GM21619 (cell line): ENCODE measurements at regions not wholly inside any gene's neighbourhood (a gene's known extent, or its start where the extent isn't known, plus 50 kb on each side); places are given as distances from the start of the nearest gene placed in this dataset.

Experiments
- ATAC-seq: cut with Tn5 transposase; IDR thresholded peaks from one replicate; pipeline ENCODE4 v1.9.1; 2021; ENCODE audit not compliant: unreplicated experiment

DNA sequence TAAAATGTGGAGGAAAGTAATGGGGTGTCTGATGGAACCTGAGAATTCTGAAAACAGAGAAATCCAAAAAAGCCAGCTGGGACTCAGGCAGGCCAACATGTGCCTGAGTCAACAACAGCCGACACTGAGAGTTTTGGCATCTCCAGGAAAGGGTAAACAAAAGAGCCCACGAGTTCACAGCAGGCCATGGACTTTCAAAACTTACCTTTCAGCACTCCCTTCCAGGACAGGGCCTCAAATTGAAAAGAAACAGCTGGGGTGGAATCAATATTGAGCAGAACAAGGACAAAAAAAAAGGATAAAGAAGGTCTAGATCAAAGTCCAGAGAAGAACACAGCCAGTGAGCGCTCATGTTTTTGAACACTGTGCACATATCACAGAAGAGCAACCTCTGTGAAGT, 735.4 kb upstream of the GRM7 start:
- no peak for ATAC-seq

- ATAC-seq: no peak
Measured at GRCh38 chr3:6132684-6133432, 728.1 kb upstream of the GRM7 start.

- ATAC-seq: no peak
Measured at GRCh38 chr3:6142707-6143106, 718.2 kb upstream of the GRM7 start.

GRCh38 chr3:6147883-6148282, 713.0 kb upstream of the GRM7 start:
- no peak for ATAC-seq

DNA sequence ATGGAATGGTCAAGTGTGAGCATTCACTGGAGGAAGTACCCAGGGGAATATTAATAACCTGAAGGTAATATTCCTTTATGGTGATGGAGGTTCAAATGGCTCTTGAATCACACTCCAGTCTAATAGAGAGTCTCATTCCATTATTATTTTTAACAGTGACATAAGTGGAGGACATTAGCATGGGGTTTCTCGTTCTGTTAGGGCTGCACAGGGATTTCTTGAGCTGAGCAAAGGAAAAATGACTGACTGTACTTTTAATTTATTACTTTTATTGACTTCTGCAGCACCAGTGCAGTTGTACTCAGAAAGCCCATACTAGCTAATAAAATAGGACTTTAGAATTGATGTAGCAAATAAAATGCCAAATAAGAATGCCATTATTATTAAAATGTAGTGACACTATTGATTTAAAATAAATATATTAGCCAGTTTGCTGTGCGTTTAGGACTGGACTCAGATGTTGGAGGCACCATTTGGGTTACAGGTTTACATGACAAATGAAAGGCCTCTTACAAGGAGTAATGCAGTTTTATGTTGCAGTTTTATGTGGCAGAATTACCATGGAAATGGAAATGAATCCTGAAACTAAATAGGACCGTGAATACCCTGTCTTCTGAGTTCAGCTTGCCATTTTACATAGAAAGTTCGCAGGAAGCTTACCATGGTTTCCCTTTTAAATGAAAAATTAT, 705.1 kb upstream of the GRM7 start:
- no peak for ATAC-seq

- ATAC-seq: no peak
Measured at GRCh38 chr3:6165951-6166350, 695.0 kb upstream of the GRM7 start.

DNA sequence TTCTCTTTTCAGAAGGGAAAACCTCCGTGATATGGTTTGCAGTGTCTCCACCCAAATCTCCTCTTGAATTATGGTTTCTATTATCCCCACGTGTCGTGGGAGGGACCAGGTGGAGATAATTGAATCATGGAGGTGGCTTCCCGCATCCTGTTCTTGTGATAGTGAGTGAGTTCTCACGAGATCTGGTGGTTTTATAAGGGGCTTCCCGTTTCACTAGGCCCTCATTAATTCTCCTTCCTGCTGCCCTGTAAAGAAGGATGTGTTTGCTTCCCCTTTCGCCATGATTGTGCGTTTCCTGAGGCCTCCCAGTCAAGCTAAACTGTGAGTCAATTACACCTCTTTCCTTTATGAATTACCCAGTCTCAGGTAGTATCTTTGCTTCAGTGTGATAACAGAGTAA, 692.7 kb upstream of the GRM7 start:
- ATAC-seq: no peak

DNA sequence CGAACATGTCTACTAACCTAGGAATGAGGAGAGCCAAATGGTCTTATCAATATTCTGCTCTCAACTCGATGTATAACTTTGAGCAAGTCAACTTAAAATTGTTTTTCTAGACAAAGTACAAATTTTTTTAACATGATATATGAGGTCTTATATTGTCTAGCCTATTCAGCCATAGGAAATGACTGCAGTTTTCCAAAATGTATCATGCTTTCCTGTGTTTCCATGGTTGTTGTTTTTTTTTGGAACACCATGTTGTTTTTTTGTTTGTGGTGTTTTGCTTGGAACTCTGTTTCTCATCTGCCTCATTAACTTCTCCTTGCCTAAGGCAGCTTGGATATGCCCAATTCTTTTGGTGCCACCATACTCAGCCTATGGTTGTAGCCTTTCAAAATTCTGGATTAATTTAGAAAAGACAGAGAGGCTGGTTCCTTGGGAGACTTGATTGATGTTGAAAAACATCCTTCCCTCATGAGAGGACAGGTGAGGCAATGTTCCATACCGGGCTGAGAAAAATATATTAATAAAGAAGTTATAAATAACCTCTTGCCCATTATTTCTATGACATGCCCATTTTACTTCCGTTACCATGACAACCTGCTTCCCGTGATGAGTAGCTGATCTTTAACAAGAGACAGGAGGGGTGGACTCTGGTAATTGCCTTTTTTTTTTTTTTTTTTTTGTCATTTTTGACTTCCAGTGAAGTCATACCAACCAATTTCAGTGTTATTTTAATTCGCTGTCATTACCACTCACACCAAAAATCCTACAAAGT, 687.9 kb upstream of the GRM7 start:
- no peak for ATAC-seq

GRCh38 chr3:6177417-6177816, 683.5 kb upstream of the GRM7 start:
- ATAC-seq: no peak

DNA sequence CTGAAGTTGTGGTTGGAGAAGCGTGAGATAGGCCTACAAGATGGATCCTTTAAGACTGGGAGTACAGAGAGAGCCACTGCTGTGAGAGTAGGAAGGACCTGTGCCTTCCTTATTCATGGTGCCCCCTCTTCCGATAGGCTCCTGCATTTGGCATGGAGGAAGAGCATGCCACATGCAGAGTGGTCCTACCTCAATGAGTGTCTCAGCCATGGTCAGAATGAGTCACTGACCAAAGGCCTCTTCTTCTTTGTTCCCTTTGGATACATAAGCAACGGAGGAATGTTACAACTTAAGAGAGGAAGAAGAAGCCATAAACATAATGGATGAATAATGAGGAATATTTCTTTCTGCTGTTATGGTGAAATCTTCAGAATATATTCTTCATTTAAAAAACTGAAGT, 681.2 kb upstream of the GRM7 start:
- no peak for ATAC-seq

DNA sequence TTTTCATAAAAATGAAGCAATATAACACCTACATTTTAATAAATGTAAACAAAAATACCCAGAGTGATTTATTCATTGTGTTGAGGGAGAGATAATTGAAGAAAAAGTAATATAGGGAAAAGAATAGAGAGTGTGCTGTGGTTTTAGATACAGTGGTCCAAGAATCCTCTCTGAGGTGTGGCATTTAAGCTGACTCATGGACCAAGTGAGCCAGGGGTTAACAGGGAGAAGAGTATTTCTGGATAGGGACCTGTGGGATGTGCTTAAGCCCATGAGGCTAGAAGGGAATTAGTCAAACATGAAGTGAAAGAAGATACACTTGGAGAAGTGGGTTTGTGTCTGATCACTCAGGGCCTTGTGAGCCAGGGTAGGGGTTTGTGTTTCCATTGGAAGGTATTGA, 680.7 kb upstream of the GRM7 start:
- no peak for ATAC-seq

DNA sequence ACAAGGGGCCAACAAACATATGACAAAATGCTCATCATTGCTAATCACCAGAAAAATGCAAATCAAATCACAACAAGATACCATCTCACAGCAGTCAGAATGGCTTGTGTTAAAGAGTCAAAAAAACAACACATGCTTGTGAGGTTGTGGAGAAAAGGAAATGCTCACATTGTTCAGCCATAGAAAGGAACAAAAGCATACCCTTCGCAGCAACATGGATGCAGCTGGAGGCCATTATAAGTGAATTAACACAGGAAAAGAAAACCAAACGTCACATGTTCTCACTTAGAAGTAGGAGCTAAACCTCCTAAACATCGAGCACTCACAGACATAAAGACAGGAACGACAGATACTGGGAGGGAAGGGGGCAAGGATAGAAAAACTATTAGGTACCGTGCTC, 678.4 kb upstream of the GRM7 start:
- ATAC-seq: no peak

GRCh38 chr3:6182909-6183308, 678.0 kb upstream of the GRM7 start:
- no peak for ATAC-seq

- ATAC-seq: no peak
Measured at GRCh38 chr3:6189384-6189783, 671.5 kb upstream of the GRM7 start.

DNA sequence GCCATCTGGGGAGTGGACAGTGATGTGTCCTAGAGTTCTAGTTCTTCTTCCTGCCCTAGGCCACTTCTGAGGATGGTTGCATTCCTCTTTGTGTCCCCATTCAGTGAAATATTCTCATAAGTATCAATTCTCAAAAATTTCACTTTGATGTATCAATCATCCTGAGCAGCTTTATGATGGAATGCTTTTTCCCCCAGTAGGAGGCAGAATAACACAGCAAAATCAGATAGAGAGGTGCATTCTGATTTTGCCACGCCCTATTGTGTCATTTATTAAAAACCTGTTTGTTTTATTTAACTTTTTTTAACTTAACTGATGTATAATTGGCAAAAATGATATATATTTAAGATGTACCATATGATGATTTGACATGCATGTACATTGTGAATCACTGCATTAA, 656.0 kb upstream of the GRM7 start:
- ATAC-seq: no peak

DNA sequence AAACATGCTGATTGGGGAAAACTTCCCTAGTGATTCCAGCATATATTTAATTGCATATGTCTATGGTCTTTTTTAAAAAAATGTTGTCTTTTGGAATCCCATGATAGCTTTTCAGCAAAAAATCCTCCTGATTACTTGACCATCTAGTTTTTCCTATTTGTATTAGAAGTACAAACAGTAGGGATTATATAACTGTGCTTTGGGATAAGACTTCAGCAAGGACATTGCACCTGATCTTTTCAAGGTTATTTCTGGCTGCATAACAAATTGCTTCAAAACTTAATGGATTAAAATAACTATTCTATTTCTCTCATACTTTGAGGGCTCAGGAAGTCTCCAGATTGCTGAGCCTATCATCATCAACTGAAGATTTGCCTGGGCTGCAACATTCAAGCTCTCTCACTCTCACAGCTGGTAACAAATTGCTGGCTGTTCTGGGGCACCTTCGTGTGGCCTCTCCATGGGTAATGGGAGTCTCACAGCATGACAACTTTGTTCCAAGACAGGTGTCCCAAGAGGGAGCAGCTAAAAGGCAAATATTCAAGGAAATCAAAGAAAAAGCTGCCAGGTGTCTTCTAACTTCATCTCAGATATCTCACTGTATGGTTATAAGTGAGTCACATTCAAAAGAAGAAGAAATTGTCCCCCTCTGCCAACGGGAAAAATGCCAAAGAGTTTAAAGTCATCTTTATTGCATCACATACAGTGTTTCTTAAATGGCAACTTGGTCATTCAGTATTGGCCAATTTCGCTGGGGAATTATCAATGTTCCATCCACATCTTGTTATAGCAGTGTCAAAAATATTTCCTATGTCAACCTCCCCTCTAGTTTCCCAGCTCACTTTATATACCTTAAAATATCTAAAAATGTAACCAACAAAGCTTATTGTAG, 644.5 kb upstream of the GRM7 start:
- no peak for ATAC-seq

DNA sequence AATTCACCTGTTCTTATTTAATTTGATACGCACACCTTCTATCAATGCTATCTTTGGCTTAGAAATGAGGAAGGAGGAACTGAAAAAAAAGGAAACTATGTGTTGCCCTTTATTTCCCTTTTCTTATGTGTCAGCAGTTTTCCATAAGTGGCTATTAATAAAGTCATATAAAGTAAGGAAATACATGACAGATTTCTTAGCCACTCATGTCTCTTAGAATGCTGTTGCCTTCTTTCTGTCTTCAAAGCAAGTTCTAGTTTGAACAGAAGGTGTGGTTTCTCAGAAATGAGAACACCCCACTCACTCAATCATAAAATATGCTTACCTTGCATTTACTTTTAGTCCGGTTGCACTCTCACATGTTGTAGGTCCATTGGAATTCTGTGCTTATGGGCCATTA, 640.5 kb upstream of the GRM7 start:
- ATAC-seq: no peak

GRCh38 chr3:6222069-6222468, 638.8 kb upstream of the GRM7 start:
- no peak for ATAC-seq

DNA sequence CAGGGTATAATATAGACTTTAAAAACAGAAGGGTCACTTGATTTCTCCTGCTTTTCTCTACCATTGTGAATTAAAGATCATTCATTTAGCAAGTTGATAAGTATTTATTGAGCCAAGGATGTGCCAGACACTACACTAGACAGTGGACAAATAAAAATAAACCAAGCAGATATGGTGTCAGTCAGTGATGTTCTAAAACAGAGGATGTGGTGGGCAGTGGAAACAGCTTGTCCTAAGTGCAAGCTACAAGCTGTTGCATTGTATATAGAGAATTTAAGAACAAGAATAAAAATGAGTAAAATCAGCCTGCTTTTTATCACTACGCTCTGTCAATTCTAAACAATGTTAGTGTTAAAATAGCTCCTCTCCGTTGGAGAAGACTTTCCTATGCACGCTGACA, 637.3 kb upstream of the GRM7 start:
- no peak for ATAC-seq

GRCh38 chr3:6228958-6229683, 631.8 kb upstream of the GRM7 start:
- ATAC-seq: no peak
